ENCODE measurements at regions not wholly inside any gene's neighbourhood (a gene's known extent, or its start where the extent isn't known, plus 50 kb on each side); places are given as distances from the start of the nearest gene placed in this dataset.

DNA sequence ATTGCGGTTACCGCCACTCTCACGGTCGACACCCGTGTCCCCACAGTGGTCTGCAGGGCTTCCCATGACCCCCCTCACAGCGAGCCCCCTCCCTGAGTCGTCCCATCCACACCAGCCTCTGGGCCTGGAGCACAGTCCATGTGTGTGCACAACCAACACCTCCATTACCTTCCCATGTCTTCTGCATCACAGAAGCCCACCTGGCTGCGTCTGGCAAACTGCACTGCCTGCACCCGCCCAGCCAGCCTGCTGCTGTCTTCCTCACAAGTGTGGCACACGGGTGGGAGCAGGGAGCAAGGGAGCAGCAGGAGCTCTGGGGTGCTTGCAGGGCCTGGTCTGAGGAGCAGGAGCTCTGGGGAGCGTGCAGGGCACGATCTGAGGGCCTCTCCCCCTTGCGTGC, 415.3 kb upstream of the IRX4 start:
- DNase-seq (ENCODE audit: low spot score): no peak
- Histone ChIP-seq H3K4me1 (peaks cover 6% of the 10 kb centered on the region), H3F3A (ENCODE audit: low read depth) (no peaks in the 10 kb centered on the region), H3K36me3 (no peaks in the 10 kb centered on the region), H3K9me3 (ENCODE audit: low read depth) (no peaks in the 10 kb centered on the region), H3K4me2 (no peak overlapping the region), H3K27ac (no peak overlapping the region), H2AFZ (replicated peaks) (no peak overlapping the region), H4K20me1 (ENCODE audit: low read depth) (no peaks in the 10 kb centered on the region), H3K27me3 (no peaks in the 10 kb centered on the region), H3K79me2 (ENCODE audit: low read depth) (no peaks in the 10 kb centered on the region), H3K9ac (no peak overlapping the region), H3K4me3 (no peak overlapping the region)
- Mint-ChIP-seq H3K4me1 (peaks cover 23% of the 10 kb centered on the region), H3K36me3 (no peaks in the 10 kb centered on the region), H3K27me3 (ENCODE audit: insufficient read depth, low read depth) (peaks cover 8% of the 10 kb centered on the region), H3K27ac (no peak overlapping the region), H3K9me3 (peaks cover 12% of the 10 kb centered on the region), H3K4me3 (no peak overlapping the region)
- TF ChIP-seq EZH2 (IDR thresholded peaks at IDR 0.05) (no peak), EZH2phosphoT487 (IDR thresholded peaks at IDR 0.05) (no peak)
- TF ChIP-seq, protein P1, sequence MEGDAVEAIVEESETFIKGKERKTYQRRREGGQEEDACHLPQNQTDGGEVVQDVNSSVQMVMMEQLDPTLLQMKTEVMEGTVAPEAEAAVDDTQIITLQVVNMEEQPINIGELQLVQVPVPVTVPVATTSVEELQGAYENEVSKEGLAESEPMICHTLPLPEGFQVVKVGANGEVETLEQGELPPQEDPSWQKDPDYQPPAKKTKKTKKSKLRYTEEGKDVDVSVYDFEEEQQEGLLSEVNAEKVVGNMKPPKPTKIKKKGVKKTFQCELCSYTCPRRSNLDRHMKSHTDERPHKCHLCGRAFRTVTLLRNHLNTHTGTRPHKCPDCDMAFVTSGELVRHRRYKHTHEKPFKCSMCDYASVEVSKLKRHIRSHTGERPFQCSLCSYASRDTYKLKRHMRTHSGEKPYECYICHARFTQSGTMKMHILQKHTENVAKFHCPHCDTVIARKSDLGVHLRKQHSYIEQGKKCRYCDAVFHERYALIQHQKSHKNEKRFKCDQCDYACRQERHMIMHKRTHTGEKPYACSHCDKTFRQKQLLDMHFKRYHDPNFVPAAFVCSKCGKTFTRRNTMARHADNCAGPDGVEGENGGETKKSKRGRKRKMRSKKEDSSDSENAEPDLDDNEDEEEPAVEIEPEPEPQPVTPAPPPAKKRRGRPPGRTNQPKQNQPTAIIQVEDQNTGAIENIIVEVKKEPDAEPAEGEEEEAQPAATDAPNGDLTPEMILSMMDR (IDR thresholded peaks at IDR 0.05): no peak

DNA sequence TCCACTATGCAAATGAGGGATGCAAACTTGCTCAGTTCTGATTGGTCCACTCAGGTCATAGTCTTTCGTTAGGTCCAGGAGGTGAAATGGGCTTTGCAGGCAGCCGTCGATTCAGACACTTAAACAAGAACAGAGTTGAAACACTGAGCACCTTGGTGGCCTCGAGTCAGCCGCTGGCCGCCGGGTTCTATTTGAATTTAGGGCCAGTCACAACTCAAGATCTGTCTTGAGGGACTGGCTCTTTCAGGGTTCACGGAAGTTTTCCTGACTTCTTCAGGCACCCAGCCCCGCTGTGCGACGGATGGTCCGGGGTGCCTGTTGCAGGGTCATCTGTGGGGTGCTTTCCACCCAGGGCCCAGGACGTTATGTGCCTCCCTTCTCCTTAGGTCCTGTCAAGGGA, 412.8 kb upstream of the IRX4 start:
- no peaks in the 10 kb centered on the region for H3K79me2 ChIP-seq (ENCODE audit: low read depth)
- no peak overlapping the region for H3K9ac ChIP-seq
- TF ChIP-seq EZH2phosphoT487 (IDR thresholded peaks at IDR 0.05) (no peak), EZH2 (IDR thresholded peaks at IDR 0.05) (no peak)
- TF ChIP-seq, protein P1 (IDR thresholded peaks at IDR 0.05): no peak
- no peaks in the 10 kb centered on the region for H3F3A ChIP-seq (ENCODE audit: low read depth)
- Mint-ChIP-seq H3K36me3 (no peaks in the 10 kb centered on the region), H3K9me3 (peaks cover 21% of the 10 kb centered on the region), H3K4me1 (peaks cover 12% of the 10 kb centered on the region), H3K4me3 (no peak overlapping the region), H3K27ac (no peak overlapping the region), H3K27me3 (ENCODE audit: insufficient read depth, low read depth) (peaks cover 10% of the 10 kb centered on the region)
- H3K36me3 ChIP-seq: no peaks in the 10 kb centered on the region
- H3K9me3 ChIP-seq (ENCODE audit: low read depth): no peaks in the 10 kb centered on the region
- no peak overlapping the region for H3K4me3 ChIP-seq
- H2AFZ ChIP-seq (replicated peaks): no peak overlapping the region
- no peak overlapping the region for H3K27ac ChIP-seq
- no peaks in the 10 kb centered on the region for H3K27me3 ChIP-seq
- no peaks in the 10 kb centered on the region for H4K20me1 ChIP-seq (ENCODE audit: low read depth)
- H3K4me1 ChIP-seq: peaks cover 3% of the 10 kb centered on the region
- DNase-seq (ENCODE audit: low spot score): no peak
- no peak overlapping the region for H3K4me2 ChIP-seq

DNA sequence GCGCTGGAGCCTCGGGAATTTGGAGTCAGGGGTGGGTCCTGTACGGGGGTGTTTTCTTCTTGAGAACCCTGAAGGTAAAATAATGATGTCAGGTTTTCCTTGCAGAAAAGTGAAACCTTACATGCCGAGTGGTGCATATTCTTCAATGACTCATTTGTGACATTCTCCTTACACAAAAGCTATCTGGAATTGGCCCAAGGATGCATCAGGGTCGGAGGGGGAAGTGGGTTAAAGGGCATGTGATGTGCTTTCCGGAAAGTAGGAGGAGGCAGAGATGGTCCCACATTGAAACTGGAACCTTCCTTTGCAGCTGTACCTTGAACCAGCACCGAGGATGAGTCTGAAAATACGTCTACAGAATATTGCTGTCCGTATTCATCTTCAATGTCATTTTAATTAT, 411.2 kb upstream of the IRX4 start:
- Histone ChIP-seq H3K9me3 (ENCODE audit: low read depth) (no peaks in the 10 kb centered on the region), H3K4me3 (no peak overlapping the region), H3K27ac (no peak overlapping the region), H3K27me3 (no peaks in the 10 kb centered on the region), H3K79me2 (ENCODE audit: low read depth) (no peaks in the 10 kb centered on the region), H3K4me2 (no peak overlapping the region), H3K36me3 (no peaks in the 10 kb centered on the region), H4K20me1 (ENCODE audit: low read depth) (no peaks in the 10 kb centered on the region), H2AFZ (replicated peaks) (no peak overlapping the region), H3K9ac (no peak overlapping the region), H3K4me1 (no peaks in the 10 kb centered on the region), H3F3A (ENCODE audit: low read depth) (no peaks in the 10 kb centered on the region)
- Mint-ChIP-seq H3K27me3 (ENCODE audit: insufficient read depth, low read depth) (peaks cover 10% of the 10 kb centered on the region), H3K9me3 (peaks cover 21% of the 10 kb centered on the region), H3K4me1 (peaks cover 5% of the 10 kb centered on the region), H3K4me3 (no peak overlapping the region), H3K36me3 (no peaks in the 10 kb centered on the region), H3K27ac (no peak overlapping the region)
- TF ChIP-seq EZH2 (IDR thresholded peaks at IDR 0.05): no peak
- no peak for TF ChIP-seq EZH2phosphoT487 (IDR thresholded peaks at IDR 0.05)
- TF ChIP-seq, protein P1 (IDR thresholded peaks at IDR 0.05): no peak
- no peak for DNase-seq (ENCODE audit: low spot score)

Data from neural progenitor cell (in vitro differentiated cells).